ENCODE measurements at regions not wholly inside any gene's neighbourhood (a gene's known extent, or its start where the extent isn't known, plus 50 kb on each side); places are given as distances from the start of the nearest gene placed in this dataset.

DNA sequence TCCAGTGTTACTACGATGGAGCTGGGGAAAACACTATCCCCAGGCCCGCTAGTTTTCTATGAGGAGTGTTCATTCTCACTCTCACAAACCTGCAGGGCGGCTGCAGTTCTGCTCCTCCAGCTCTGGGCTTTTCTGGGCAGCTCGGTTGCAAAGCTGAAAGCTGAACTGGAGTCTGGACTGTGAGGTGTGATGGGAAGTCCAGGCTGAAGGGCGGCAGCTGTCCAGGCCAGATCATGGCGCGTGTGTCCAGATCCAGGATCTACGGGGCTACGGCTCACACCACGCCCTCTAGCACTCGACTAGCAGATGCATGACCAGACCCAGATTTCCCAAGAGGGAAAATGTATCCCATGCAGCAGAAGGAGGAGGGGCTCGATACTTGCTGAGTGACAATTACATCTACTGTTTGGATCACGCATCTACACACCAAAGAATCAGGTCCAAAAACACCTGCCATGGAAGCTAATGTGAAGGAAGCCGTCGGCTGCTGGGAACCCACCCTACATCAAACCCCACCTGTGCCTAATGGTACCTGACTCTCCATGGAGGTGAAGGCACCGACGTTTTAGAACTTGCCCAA, 555.0 kb downstream of the BRD1 start:
- ChIA-PET CTCF (no interaction called here), POLR2A (ENCODE audit: unreplicated experiment) (no interaction called here)
- no peak overlapping the region for H3K14ac ChIP-seq (replicated peaks; ENCODE audit: low read depth, low read length)
- no peak overlapping the region for H2AK5ac ChIP-seq (ENCODE audit: low read depth, low read length)
- H3K27me3 ChIP-seq (ENCODE audit: control insufficient read depth, insufficient read depth, low read length), result no peaks in the 10 kb centered on the region
- no peak overlapping the region for H2AK9ac ChIP-seq (replicated peaks; ENCODE audit: low read depth, low read length, poor library complexity)
- TF ChIP-seq POLR2A (IDR thresholded peaks at IDR 0.05; ENCODE audit: low read depth, low read length), result no peak
- no peak overlapping the region for H3K23ac ChIP-seq (ENCODE audit: low read depth, low read length)
- no peak for ATAC-seq (ENCODE audit: low read depth)
- intact Hi-C loops (cut with micrococcal nuclease) (no loop called here), dilution Hi-C loops (cut with HindIII; ENCODE audit: low sequenced_read_pairs, unreplicated experiment) (no loop called here), in situ Hi-C loops (cut with MboI; ENCODE audit: low sequenced_read_pairs) (no loop called here)
- H4K20me1 ChIP-seq (ENCODE audit: insufficient read depth, low read length), result no peaks in the 10 kb centered on the region
- no peak overlapping the region for H3K56ac ChIP-seq (ENCODE audit: extremely low read depth, insufficient read depth, low read length)
- no peaks in the 10 kb centered on the region for H3K4me1 ChIP-seq (ENCODE audit: control insufficient read depth, insufficient read depth, low read length)
- no peak overlapping the region for H2BK20ac ChIP-seq (ENCODE audit: low read depth, low read length)
- no peak overlapping the region for H2BK120ac ChIP-seq (ENCODE audit: low read depth, low read length)
- no peak for DNase-seq
- H3K9me1 ChIP-seq (ENCODE audit: insufficient read depth, low read length), result no peaks in the 10 kb centered on the region
- no peak overlapping the region for H3K4me2 ChIP-seq (ENCODE audit: low read depth, low read length)
- H3K36me3 ChIP-seq (ENCODE audit: control insufficient read depth, insufficient read depth, low read length), result no peaks in the 10 kb centered on the region
- no peak overlapping the region for H4K8ac ChIP-seq (ENCODE audit: low read depth in 2 of 2, low read length in 2 of 2)
- H2BK5ac ChIP-seq (ENCODE audit: low read depth, low read length, poor library complexity, severe bottlenecking), result no peak overlapping the region
- no CpG with 5 or more reads among the region's 17 CpGs for WGBS, 2 experiments (ENCODE audit: extremely low coverage in 2 of 2, insufficient read length in 1 of 2)
- peaks cover 41% of the 10 kb centered on the region for H3K9me3 ChIP-seq (ENCODE audit: control insufficient read depth, insufficient read depth, low read length)
- H2AFZ ChIP-seq (replicated peaks; ENCODE audit: low read length, poor library complexity), result no peak overlapping the region
- H3K79me1 ChIP-seq (ENCODE audit: low read depth in 1 of 2, low read length in 2 of 2), result no peaks in the 10 kb centered on the region
- H3K4ac ChIP-seq (ENCODE audit: low read depth, low read length), result no peak overlapping the region
- no peak overlapping the region for H3K9ac ChIP-seq (ENCODE audit: low read depth, low read length)
- H3K18ac ChIP-seq (ENCODE audit: low read depth, low read length), result no peak overlapping the region
- no peak overlapping the region for H2BK15ac ChIP-seq (ENCODE audit: low read depth, low read length)
- H3K4me3 ChIP-seq (ENCODE audit: insufficient read depth, low read depth, low read length), result no peak overlapping the region
- BruUV-seq (replicated peaks), result no TSS peak
- no peak overlapping the region for H4K91ac ChIP-seq (ENCODE audit: insufficient read depth, low read depth, low read length)
- no peak overlapping the region for H4K5ac ChIP-seq (ENCODE audit: low read depth, low read length)
- no peak overlapping the region for H3K27ac ChIP-seq (ENCODE audit: insufficient read depth, low read length)

Data from IMR-90 (cell line).